NCI-H460 (cell line): ENCODE measurements at regions not wholly inside any gene's neighbourhood (a gene's known extent, or its start where the extent isn't known, plus 50 kb on each side); places are given as distances from the start of the nearest gene placed in this dataset.

Experiments
- DNase-seq: peaks from one replicate; pipeline ENCODE4 v3.0.0-alpha.2; 2016; ENCODE audit warnings: low read depth; ENCODE audit errors: extremely low read depth
- small RNA-seq, 2 experiments: library from RNA; depleted of rRNA; stranded (forward); fragments of <200 nt; gene quantifications; one replicate each; pipeline ENCODE3, GENCODE V24; 2014

- DNase-seq, result no peak
These were observed 898.7 kb downstream of the TMEM182 start for GRCh38 chr2:103660519-103660918.

GRCh38 chr2:103660947-103661346 is 899.1 kb downstream of the TMEM182 start:
- no peak for DNase-seq

- DNase-seq, result no peak
These were observed 902.9 kb downstream of the TMEM182 start for GRCh38 chr2:103664690-103665089.

- no peak for DNase-seq
These were observed 905.6 kb downstream of the TMEM182 start for GRCh38 chr2:103667335-103667884.

- no peak for DNase-seq
These were observed 907.7 kb downstream of the TMEM182 start for GRCh38 chr2:103669531-103669930.

Small RNAs in the stretch of these regions (small RNA-seq; reads per million reads assigned to genes)
- gene AC010881.1, result 0 reads per million in 2 experiments
- gene AC018880.2, result 0 reads per million in 2 experiments
